HEK293 (cell line): ENCODE measurements at regions not wholly inside any gene's neighbourhood (a gene's known extent, or its start where the extent isn't known, plus 50 kb on each side); places are given as distances from the start of the nearest gene placed in this dataset.

ENCODE experiments used
- CTCF ChIA-PET: fragments of 350-600 bp; formaldehyde crosslinking; extraction: SDS; loops from one replicate; lab custom pipeline; 2021; ENCODE audit warnings: antibody characterized with exemption; lab: Yijun Ruan, JAX
- POLR2A ChIA-PET: fragments of 300-600 bp; formaldehyde crosslinking; extraction: SDS; loops from one replicate; lab custom pipeline; 2020; ENCODE audit warnings: antibody characterized with exemption, inconsistent platforms; lab: Yijun Ruan, JAX
- H3K27ac ChIP-seq: fragments of 200-500 bp; sonication (Bioruptor generic); 2 replicates; pipeline ENCODE4 v1.5.1; 2014; ENCODE audit warnings: low read depth, low read length, control low read depth, inconsistent platforms; ENCODE audit errors: extremely low read depth
- H3K36me3 ChIP-seq, 2 experiments: fragments of 200-500 bp in 1 of 2; sonication (Bioruptor generic) in 1 of 2; 1 replicate in 1 of 2; 2 replicates in 1 of 2; pipeline ENCODE4 v1.5.1; 2014 to 2017; ENCODE audit warnings: inconsistent platforms in 2 of 2, low read length in 2 of 2; ENCODE audit not compliant: control insufficient read depth in 2 of 2, insufficient read depth in 1 of 2
- H3K4me1 ChIP-seq: fragments of 200-500 bp; sonication (Bioruptor generic); 2 replicates; pipeline ENCODE4 v1.5.1; 2014; ENCODE audit warnings: mild to moderate bottlenecking, low read length, inconsistent platforms; ENCODE audit not compliant: control insufficient read depth, insufficient read depth
- H3K4me3 ChIP-seq: 2 replicates; pipeline ENCODE4 v1.5.1; 2011; ENCODE audit warnings: low read depth, mild to moderate bottlenecking, control low read depth, low read length, moderate library complexity
- H3K9me3 ChIP-seq: fragments of 200-500 bp; sonication (Bioruptor generic); 2 replicates; pipeline ENCODE4 v1.5.1; 2014; ENCODE audit warnings: low read depth, low read length, inconsistent platforms; ENCODE audit not compliant: control insufficient read depth, insufficient read depth
- EGR2 ChIP-seq: fragments of 450-650 bp; formaldehyde crosslinking; IDR thresholded peaks from 2 replicates; pipeline ENCODE4 v1.5.1; 2016; ENCODE audit warnings: low read depth, missing biosample characterization, missing genetic modification characterization
- IKZF3 ChIP-seq: fragments of 450-650 bp; IDR thresholded peaks from 2 replicates; pipeline ENCODE4 v1.5.0; 2018; ENCODE audit warnings: missing biosample characterization, mild to moderate bottlenecking, missing genetic modification characterization, moderate library complexity
- KLF10 ChIP-seq: fragments of 450-650 bp; IDR thresholded peaks from 2 replicates; pipeline ENCODE4 v1.5.1; 2018; ENCODE audit warnings: missing biosample characterization, mild to moderate bottlenecking, missing genetic modification characterization
- KLF9 ChIP-seq: fragments of 450-650 bp; formaldehyde crosslinking; IDR thresholded peaks from 2 replicates; pipeline ENCODE4 v1.5.1; 2016; ENCODE audit warnings: missing biosample characterization, missing genetic modification characterization, low read depth
- PRDM1 ChIP-seq: fragments of 450-650 bp; formaldehyde crosslinking; IDR thresholded peaks from 2 replicates; pipeline ENCODE4; 2016; ENCODE audit warnings: missing biosample characterization, missing genetic modification characterization
- YY2 ChIP-seq: fragments of 450-650 bp; formaldehyde crosslinking; IDR thresholded peaks from 2 replicates; pipeline ENCODE4 v1.5.1; 2016; ENCODE audit warnings: missing biosample characterization, missing genetic modification characterization
- ZBTB7A ChIP-seq: fragments of 450-650 bp; formaldehyde crosslinking; IDR thresholded peaks from 2 replicates; pipeline ENCODE4 v1.5.1; 2016; ENCODE audit warnings: low read depth, missing biosample characterization, missing genetic modification characterization
- ZFHX2 ChIP-seq: fragments of 450-650 bp; formaldehyde crosslinking; conservative IDR thresholded peaks from 2 replicates; pipeline ENCODE4 v1.5.1; 2016; ENCODE audit warnings: missing biosample characterization, missing genetic modification characterization
- ZFP37 ChIP-seq: fragments of 450-650 bp; formaldehyde crosslinking; IDR thresholded peaks from 2 replicates; pipeline ENCODE4 v1.5.1; 2016; ENCODE audit warnings: missing biosample characterization, missing genetic modification characterization
- ZFP69B ChIP-seq: fragments of 450-650 bp; formaldehyde crosslinking; IDR thresholded peaks from 2 replicates; pipeline ENCODE4 v1.5.1; 2016; ENCODE audit warnings: missing biosample characterization, missing genetic modification characterization
- ZNF138 ChIP-seq: fragments of 450-650 bp; formaldehyde crosslinking; IDR thresholded peaks from 2 replicates; pipeline ENCODE4 v1.5.1; 2016; ENCODE audit warnings: missing biosample characterization, missing genetic modification characterization, borderline replicate concordance
- ZNF146 ChIP-seq: fragments of 450-650 bp; formaldehyde crosslinking; IDR thresholded peaks from 2 replicates; pipeline ENCODE4 v1.5.1; 2016; ENCODE audit warnings: missing biosample characterization, missing genetic modification characterization
- ZNF223 ChIP-seq: fragments of 450-650 bp; formaldehyde crosslinking; IDR thresholded peaks from 2 replicates; pipeline ENCODE4 v1.5.1; 2016; ENCODE audit warnings: missing biosample characterization, missing genetic modification characterization
- ZNF24 ChIP-seq: fragments of 450-650 bp; formaldehyde crosslinking; IDR thresholded peaks from 2 replicates; pipeline ENCODE4 v1.5.1; 2016; ENCODE audit warnings: missing biosample characterization, missing genetic modification characterization
- ZNF248 ChIP-seq: fragments of 450-650 bp; formaldehyde crosslinking; IDR thresholded peaks from 2 replicates; pipeline ENCODE4 v1.5.1; 2017; ENCODE audit warnings: missing biosample characterization, missing genetic modification characterization
- ZNF292 ChIP-seq: fragments of 450-650 bp; formaldehyde crosslinking; IDR thresholded peaks from 2 replicates; pipeline ENCODE4 v1.5.1; 2016; ENCODE audit warnings: low read depth, missing biosample characterization, missing genetic modification characterization, borderline replicate concordance
- ZNF366 ChIP-seq: fragments of 450-650 bp; formaldehyde crosslinking; conservative IDR thresholded peaks from 2 replicates; pipeline ENCODE4 v1.5.1; 2016; ENCODE audit warnings: missing biosample characterization, missing genetic modification characterization
- ZNF391 ChIP-seq: fragments of 450-650 bp; formaldehyde crosslinking; IDR thresholded peaks from 2 replicates; pipeline ENCODE4 v1.5.1; 2016; ENCODE audit warnings: low read depth, missing biosample characterization, missing genetic modification characterization, borderline replicate concordance
- ZNF596 ChIP-seq: fragments of 450-650 bp; IDR thresholded peaks from 2 replicates; pipeline ENCODE4 v1.5.0; 2018; ENCODE audit warnings: missing biosample characterization, mild to moderate bottlenecking, missing genetic modification characterization, moderate library complexity
- ZNF626 ChIP-seq: fragments of 450-650 bp; sonication (Bioruptor Pico); formaldehyde crosslinking; IDR thresholded peaks from 2 replicates; pipeline ENCODE4 v1.5.1; 2018; ENCODE audit warnings: missing biosample characterization, missing genetic modification characterization, inconsistent platforms
- ZNF792 ChIP-seq: fragments of 450-650 bp; formaldehyde crosslinking; IDR thresholded peaks from 2 replicates; pipeline ENCODE4 v1.5.1; 2016; ENCODE audit warnings: missing biosample characterization, missing genetic modification characterization
- ZSCAN4 ChIP-seq: fragments of 450-650 bp; formaldehyde crosslinking; IDR thresholded peaks from 2 replicates; pipeline ENCODE4 v1.5.1; 2017; ENCODE audit warnings: missing biosample characterization, missing genetic modification characterization
- TF ChIP-seq, protein P1 (sequence below): fragments of 450-650 bp; formaldehyde crosslinking; IDR thresholded peaks from 2 replicates; pipeline ENCODE4 v1.5.1; 2017; ENCODE audit warnings: missing biosample characterization, missing genetic modification characterization
- TF ChIP-seq, protein P2 (sequence below): fragments of 450-650 bp; formaldehyde crosslinking; IDR thresholded peaks from 2 replicates; pipeline ENCODE4 v1.5.1; 2016; ENCODE audit warnings: missing biosample characterization, missing genetic modification characterization, borderline replicate concordance

DNA sequence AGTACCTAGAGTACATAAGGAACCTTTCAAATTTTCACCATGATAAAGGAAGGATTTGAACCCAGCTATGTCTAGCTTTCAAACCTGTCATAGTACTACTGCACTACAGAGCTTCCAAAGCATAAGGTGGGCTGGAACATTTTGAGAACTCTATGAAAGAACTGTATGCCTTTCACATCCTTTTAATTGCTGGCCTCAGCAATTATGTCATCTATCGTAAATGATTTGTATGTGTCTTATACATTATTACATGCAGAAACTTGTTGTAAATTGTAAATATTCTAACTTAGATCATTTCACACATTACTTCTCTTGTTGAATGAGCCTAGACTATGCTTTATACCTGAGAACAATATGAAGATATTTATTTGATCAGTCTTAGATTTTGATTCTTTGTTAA lies 220.7 kb downstream of the HEPH start:
- Histone ChIP-seq H3K4me1 (no peaks in the 10 kb centered on the region), H3K4me3 (no peak overlapping the region), H3K9me3 (no peaks in the 10 kb centered on the region), H3K27ac (no peak overlapping the region), H3K36me3 (no peaks in the 10 kb centered on the region)
- TF ChIP-seq ZNF626 (tag by site-specific recombination) (no peak), PRDM1 (no peak), EGR2 (tag by site-specific recombination) (no peak)
- TF ChIP-seq, protein P1, sequence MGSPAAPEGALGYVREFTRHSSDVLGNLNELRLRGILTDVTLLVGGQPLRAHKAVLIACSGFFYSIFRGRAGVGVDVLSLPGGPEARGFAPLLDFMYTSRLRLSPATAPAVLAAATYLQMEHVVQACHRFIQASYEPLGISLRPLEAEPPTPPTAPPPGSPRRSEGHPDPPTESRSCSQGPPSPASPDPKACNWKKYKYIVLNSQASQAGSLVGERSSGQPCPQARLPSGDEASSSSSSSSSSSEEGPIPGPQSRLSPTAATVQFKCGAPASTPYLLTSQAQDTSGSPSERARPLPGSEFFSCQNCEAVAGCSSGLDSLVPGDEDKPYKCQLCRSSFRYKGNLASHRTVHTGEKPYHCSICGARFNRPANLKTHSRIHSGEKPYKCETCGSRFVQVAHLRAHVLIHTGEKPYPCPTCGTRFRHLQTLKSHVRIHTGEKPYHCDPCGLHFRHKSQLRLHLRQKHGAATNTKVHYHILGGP (tag by site-specific recombination) = no peak
- ChIA-PET POLR2A (no interaction called here), CTCF (no interaction called here)

- Histone ChIP-seq H3K36me3 (no peaks in the 10 kb centered on the region), H3K9me3 (no peaks in the 10 kb centered on the region; the same call in 1 of the 2 replicates), H3K4me3 (no peak overlapping the region), H3K4me1 (no peaks in the 10 kb centered on the region), H3K27ac (no peak overlapping the region)
- TF ChIP-seq ZNF24 (tag by site-specific recombination) (no peak), ZFP37 (tag by site-specific recombination) (no peak), ZNF596 (tag by site-specific recombination) (no peak), EGR2 (tag by site-specific recombination) (no peak), YY2 (no peak), ZNF391 (tag by site-specific recombination) (no peak), ZNF792 (tag by site-specific recombination) (no peak), ZNF366 (no peak), KLF9 (tag by site-specific recombination) (no peak), ZNF248 (tag by site-specific recombination) (no peak), ZNF223 (tag by site-specific recombination) (no peak), ZBTB7A (no peak)
- ChIA-PET CTCF (no interaction called here), POLR2A (no interaction called here)
Observed at GRCh38 chrX:66399273-66399672, 235.2 kb downstream of the HEPH start.

DNA sequence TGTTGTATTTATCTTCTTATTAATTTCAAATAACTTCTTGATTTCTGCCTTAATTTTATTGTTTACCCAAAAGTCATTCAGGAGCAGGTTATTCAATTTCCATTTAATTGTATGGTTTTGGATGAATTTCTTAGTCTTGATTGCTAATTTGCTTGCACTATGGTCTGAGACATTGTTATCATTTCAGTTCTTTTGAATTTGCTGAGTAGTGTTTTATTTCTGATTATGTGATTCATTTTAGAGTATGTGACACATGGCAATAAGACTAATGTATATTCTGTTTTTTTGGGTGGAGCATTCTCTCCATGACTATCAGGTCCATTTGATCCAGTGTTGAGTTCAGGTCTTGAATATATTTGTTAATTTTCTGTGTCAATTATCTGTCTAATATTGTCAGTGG lies 236.7 kb downstream of the EDA2R start:
- no peaks in the 10 kb centered on the region for H3K36me3 ChIP-seq
- TF ChIP-seq ZFP69B (tag by site-specific recombination) (no peak), KLF10 (no peak), ZNF146 (tag by site-specific recombination) (no peak), IKZF3 (tag by site-specific recombination) (no peak), YY2 (no peak), ZNF292 (tag by site-specific recombination) (no peak), ZSCAN4 (tag by site-specific recombination) (no peak), ZNF138 (tag by site-specific recombination) (no peak), ZFHX2 (no peak)
- TF ChIP-seq, protein P2, sequence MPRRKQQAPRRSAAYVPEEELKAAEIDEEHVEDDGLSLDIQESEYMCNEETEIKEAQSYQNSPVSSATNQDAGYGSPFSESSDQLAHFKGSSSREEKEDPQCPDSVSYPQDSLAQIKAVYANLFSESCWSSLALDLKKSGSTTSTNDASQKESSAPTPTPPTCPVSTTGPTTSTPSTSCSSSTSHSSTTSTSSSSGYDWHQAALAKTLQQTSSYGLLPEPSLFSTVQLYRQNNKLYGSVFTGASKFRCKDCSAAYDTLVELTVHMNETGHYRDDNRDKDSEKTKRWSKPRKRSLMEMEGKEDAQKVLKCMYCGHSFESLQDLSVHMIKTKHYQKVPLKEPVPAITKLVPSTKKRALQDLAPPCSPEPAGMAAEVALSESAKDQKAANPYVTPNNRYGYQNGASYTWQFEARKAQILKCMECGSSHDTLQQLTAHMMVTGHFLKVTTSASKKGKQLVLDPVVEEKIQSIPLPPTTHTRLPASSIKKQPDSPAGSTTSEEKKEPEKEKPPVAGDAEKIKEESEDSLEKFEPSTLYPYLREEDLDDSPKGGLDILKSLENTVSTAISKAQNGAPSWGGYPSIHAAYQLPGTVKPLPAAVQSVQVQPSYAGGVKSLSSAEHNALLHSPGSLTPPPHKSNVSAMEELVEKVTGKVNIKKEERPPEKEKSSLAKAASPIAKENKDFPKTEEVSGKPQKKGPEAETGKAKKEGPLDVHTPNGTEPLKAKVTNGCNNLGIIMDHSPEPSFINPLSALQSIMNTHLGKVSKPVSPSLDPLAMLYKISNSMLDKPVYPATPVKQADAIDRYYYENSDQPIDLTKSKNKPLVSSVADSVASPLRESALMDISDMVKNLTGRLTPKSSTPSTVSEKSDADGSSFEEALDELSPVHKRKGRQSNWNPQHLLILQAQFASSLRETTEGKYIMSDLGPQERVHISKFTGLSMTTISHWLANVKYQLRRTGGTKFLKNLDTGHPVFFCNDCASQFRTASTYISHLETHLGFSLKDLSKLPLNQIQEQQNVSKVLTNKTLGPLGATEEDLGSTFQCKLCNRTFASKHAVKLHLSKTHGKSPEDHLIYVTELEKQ (tag by site-specific recombination) = no peak
- H3K9me3 ChIP-seq = no peaks in the 10 kb centered on the region; the same call in 1 of the 2 replicates
- ChIA-PET POLR2A (no interaction called here), CTCF (no interaction called here)
- H3K4me3 ChIP-seq = no peak overlapping the region
- no peaks in the 10 kb centered on the region for H3K4me1 ChIP-seq
- H3K27ac ChIP-seq = no peak overlapping the region
